Keratinocyte (primary cell): ENCODE measurements at regions not wholly inside any gene's neighbourhood (a gene's known extent, or its start where the extent isn't known, plus 50 kb on each side); places are given as distances from the start of the nearest gene placed in this dataset.

Experiments used
- DNase-seq: peaks from one replicate; pipeline ENCODE4 v3.0.0-alpha.2; 2011; ENCODE audit warnings: low read depth, missing footprints, low spot score
- FAIRE-seq: peaks from 2 replicates; lab custom pipeline; 2011; peaks lifted over from hg19 to GRCh38; lab: Jason Lieb, UNC
- H2AFZ ChIP-seq: 2 replicates; pipeline ENCODE4 v1.6.0; 2012; ENCODE audit warnings: low read length, control low read depth, inconsistent platforms; ENCODE audit not compliant: control insufficient read depth
- H3K27ac ChIP-seq: 2 replicates; pipeline ENCODE4 v1.5.1; 2011; ENCODE audit warnings: low read length; ENCODE audit not compliant: control insufficient read depth, insufficient read depth
- H3K27me3 ChIP-seq: 3 replicates; pipeline ENCODE4 v1.6.0; 2011; ENCODE audit warnings: low read length; ENCODE audit not compliant: control insufficient read depth, insufficient read depth; ENCODE audit errors: extremely low read depth
- H3K36me3 ChIP-seq, 2 experiments: 2 replicates in 1 of 2; 3 replicates in 1 of 2; pipeline ENCODE4 v1.5.1; 2011; ENCODE audit warnings: low read length in 2 of 2, mild to moderate bottlenecking in 1 of 2; ENCODE audit not compliant: control insufficient read depth in 2 of 2, insufficient read depth in 2 of 2; ENCODE audit errors: extremely low read depth in 1 of 2
- H3K4me1 ChIP-seq: 3 replicates; pipeline ENCODE4 v1.5.1; 2011; ENCODE audit warnings: low read length; ENCODE audit not compliant: control insufficient read depth, insufficient read depth; ENCODE audit errors: extremely low read depth
- H3K4me2 ChIP-seq: 3 replicates; pipeline ENCODE4 v1.6.0; 2011; ENCODE audit warnings: low read depth, low read length; ENCODE audit not compliant: control insufficient read depth, insufficient read depth; ENCODE audit errors: extremely low read depth
- H3K4me3 ChIP-seq, 3 experiments: fragments of 200-600 bp in 1 of 3; sonication (generic) in 1 of 3; 2 replicates in 2 of 3; 3 replicates in 1 of 3; pipeline ENCODE4 v1.5.1; 2011 to 2016; ENCODE audit warnings: low read length in 3 of 3, mild to moderate bottlenecking in 3 of 3, control low read depth in 2 of 3, inconsistent platforms in 1 of 3, low read depth in 1 of 3, mixed read lengths in 1 of 3, mixed run types in 1 of 3, moderate library complexity in 1 of 3; ENCODE audit not compliant: control insufficient read depth in 2 of 3, insufficient read depth in 2 of 3; ENCODE audit errors: extremely low read depth in 1 of 3
- H3K79me2 ChIP-seq: 2 replicates; pipeline ENCODE4 v1.6.0; 2012; ENCODE audit warnings: low read length; ENCODE audit not compliant: control insufficient read depth, insufficient read depth
- H3K9ac ChIP-seq: 3 replicates; pipeline ENCODE4 v1.6.0; 2011; ENCODE audit warnings: low read length; ENCODE audit not compliant: control insufficient read depth, insufficient read depth; ENCODE audit errors: extremely low read depth
- H3K9me1 ChIP-seq: 3 replicates; pipeline ENCODE4 v1.6.0; 2011; ENCODE audit warnings: low read length; ENCODE audit not compliant: control insufficient read depth, insufficient read depth; ENCODE audit errors: extremely low read depth
- H3K9me3 ChIP-seq: 2 replicates; pipeline ENCODE4 v1.5.1; 2012; ENCODE audit warnings: low read depth, low read length; ENCODE audit not compliant: control insufficient read depth
- H4K20me1 ChIP-seq: 3 replicates; pipeline ENCODE4 v1.6.0; 2011; ENCODE audit warnings: low read length; ENCODE audit not compliant: control insufficient read depth, insufficient read depth; ENCODE audit errors: extremely low read depth
- EZH2 ChIP-seq: IDR thresholded peaks from one replicate; pipeline ENCODE4 v1.6.1; 2012; ENCODE audit warnings: inconsistent platforms, mild to moderate bottlenecking, low read length, moderate library complexity
- dilution Hi-C: fragments of 300-500 bp; cut with MboI; formaldehyde crosslinking; loops from one replicate; pipeline ENCODE4 v1.7.0; 2020; ENCODE audit warnings: low sequenced_read_pairs; ENCODE audit not compliant: extremely low pct_ligation_motif_present
- TF ChIP-seq, protein P1 (sequence below), 3 experiments: IDR thresholded peaks in 1 of 3; conservative IDR thresholded peaks in 1 of 3; optimal IDR thresholded peaks in 1 of 3; 2 replicates in 2 of 3; 3 replicates in 1 of 3; pipeline versions ENCODE3 to v1.5.1; 2011; ENCODE audit warnings: low read length in 3 of 3, mild to moderate bottlenecking in 3 of 3, moderate library complexity in 2 of 3, control low read depth in 1 of 3, inconsistent platforms in 1 of 3; ENCODE audit not compliant: insufficient read depth in 2 of 3; ENCODE audit errors: extremely low read depth in 1 of 3

DNA sequence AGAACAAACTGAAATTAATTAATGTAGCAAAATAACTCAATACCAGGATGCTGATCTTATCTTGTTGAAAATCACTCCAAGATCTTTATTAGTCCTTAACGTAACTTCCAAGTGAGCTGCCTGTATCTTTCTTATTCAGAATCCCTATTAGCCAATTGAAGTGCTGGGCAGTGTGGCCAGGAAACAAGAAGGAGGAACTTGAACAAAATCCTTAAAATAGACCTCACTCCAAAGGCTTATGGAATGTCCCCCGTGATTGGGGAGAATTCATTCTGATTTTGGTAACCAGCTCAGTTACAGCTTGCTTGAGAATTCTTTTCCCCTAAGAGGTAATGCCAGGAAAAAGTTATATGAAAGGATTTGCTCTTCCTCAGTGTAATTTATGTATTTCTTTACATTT is 171.0 kb downstream of the DEPDC1B start:
- TF ChIP-seq, protein P1, sequence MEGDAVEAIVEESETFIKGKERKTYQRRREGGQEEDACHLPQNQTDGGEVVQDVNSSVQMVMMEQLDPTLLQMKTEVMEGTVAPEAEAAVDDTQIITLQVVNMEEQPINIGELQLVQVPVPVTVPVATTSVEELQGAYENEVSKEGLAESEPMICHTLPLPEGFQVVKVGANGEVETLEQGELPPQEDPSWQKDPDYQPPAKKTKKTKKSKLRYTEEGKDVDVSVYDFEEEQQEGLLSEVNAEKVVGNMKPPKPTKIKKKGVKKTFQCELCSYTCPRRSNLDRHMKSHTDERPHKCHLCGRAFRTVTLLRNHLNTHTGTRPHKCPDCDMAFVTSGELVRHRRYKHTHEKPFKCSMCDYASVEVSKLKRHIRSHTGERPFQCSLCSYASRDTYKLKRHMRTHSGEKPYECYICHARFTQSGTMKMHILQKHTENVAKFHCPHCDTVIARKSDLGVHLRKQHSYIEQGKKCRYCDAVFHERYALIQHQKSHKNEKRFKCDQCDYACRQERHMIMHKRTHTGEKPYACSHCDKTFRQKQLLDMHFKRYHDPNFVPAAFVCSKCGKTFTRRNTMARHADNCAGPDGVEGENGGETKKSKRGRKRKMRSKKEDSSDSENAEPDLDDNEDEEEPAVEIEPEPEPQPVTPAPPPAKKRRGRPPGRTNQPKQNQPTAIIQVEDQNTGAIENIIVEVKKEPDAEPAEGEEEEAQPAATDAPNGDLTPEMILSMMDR (optimal IDR thresholded peaks at IDR 0.05 in 1 of 3, IDR thresholded peaks at IDR 0.05 in 1 of 3, conservative IDR thresholded peaks at IDR 0.05 in 1 of 3; ENCODE audit: extremely low read depth in 1 of 3, insufficient read depth in 2 of 3, low read length in 3 of 3): no peak
- no peak for TF ChIP-seq EZH2
- Histone ChIP-seq H3K27ac (no peak overlapping the region), H4K20me1 (no peaks in the 10 kb centered on the region), H3K79me2 (no peaks in the 10 kb centered on the region), H3K4me3 (no peak overlapping the region), H3K36me3 (no peaks in the 10 kb centered on the region), H3K9ac (no peak overlapping the region), H3K4me2 (no peak overlapping the region), H3K9me3 (no peaks in the 10 kb centered on the region), H3K27me3 (no peaks in the 10 kb centered on the region), H3K9me1 (no peaks in the 10 kb centered on the region), H3K4me1 (no peaks in the 10 kb centered on the region), H2AFZ (no peak overlapping the region)
- no peak for DNase-seq
- dilution Hi-C loops: no loop called here
- no peak for FAIRE-seq

DNA sequence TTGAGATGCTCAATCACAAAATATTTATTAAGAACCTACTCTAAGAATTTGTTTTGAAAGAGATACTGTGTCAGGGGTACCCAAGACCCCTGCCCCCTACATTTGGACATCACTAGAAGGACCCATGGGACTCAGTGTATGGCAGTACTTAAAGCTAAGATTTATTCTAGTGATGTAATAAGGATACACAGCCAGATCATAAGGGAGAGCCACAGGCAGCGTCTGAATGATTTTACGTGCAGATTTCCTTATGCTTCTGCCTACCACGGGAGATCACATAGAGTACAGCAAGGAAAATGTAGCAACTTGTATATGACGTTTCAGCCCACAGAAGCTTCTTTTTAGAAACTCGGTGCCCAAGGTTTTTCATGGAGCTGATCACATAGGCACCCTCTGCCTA is 172.9 kb downstream of the DEPDC1B start:
- no peaks in the 10 kb centered on the region for H4K20me1 ChIP-seq
- H3K27ac ChIP-seq: no peak overlapping the region
- H3K9me1 ChIP-seq: no peaks in the 10 kb centered on the region
- no peak overlapping the region for H2AFZ ChIP-seq
- no peaks in the 10 kb centered on the region for H3K9me3 ChIP-seq
- no peak overlapping the region for H3K4me3 ChIP-seq
- dilution Hi-C loops: no loop called here
- TF ChIP-seq EZH2: no peak
- TF ChIP-seq, protein P1 (optimal IDR thresholded peaks at IDR 0.05 in 1 of 3, IDR thresholded peaks at IDR 0.05 in 1 of 3, conservative IDR thresholded peaks at IDR 0.05 in 1 of 3; ENCODE audit: extremely low read depth in 1 of 3, insufficient read depth in 2 of 3, low read length in 3 of 3): no peak
- H3K79me2 ChIP-seq: no peaks in the 10 kb centered on the region
- no peaks in the 10 kb centered on the region for H3K36me3 ChIP-seq
- no peaks in the 10 kb centered on the region for H3K27me3 ChIP-seq
- H3K4me2 ChIP-seq: no peak overlapping the region
- DNase-seq: no peak
- no peaks in the 10 kb centered on the region for H3K4me1 ChIP-seq
- FAIRE-seq: no peak
- no peak overlapping the region for H3K9ac ChIP-seq
